ENCODE measurements at regions not wholly inside any gene's neighbourhood (a gene's known extent, or its start where the extent isn't known, plus 50 kb on each side); places are given as distances from the start of the nearest gene placed in this dataset.

- H3K36me3 Mint-ChIP-seq (ENCODE audit: unreplicated experiment), result no peaks in the 10 kb centered on the region
- peaks cover 5% of the 10 kb centered on the region for H3K9me3 Mint-ChIP-seq (ENCODE audit: unreplicated experiment)
- TF ChIP-seq, protein P1, sequence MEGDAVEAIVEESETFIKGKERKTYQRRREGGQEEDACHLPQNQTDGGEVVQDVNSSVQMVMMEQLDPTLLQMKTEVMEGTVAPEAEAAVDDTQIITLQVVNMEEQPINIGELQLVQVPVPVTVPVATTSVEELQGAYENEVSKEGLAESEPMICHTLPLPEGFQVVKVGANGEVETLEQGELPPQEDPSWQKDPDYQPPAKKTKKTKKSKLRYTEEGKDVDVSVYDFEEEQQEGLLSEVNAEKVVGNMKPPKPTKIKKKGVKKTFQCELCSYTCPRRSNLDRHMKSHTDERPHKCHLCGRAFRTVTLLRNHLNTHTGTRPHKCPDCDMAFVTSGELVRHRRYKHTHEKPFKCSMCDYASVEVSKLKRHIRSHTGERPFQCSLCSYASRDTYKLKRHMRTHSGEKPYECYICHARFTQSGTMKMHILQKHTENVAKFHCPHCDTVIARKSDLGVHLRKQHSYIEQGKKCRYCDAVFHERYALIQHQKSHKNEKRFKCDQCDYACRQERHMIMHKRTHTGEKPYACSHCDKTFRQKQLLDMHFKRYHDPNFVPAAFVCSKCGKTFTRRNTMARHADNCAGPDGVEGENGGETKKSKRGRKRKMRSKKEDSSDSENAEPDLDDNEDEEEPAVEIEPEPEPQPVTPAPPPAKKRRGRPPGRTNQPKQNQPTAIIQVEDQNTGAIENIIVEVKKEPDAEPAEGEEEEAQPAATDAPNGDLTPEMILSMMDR (IDR thresholded peaks at IDR 0.05), result no peak
- H3K4me1 Mint-ChIP-seq (ENCODE audit: unreplicated experiment), result no peaks in the 10 kb centered on the region
- H3K4me3 Mint-ChIP-seq (ENCODE audit: unreplicated experiment), result no peak overlapping the region
- no peak overlapping the region for H3K27ac Mint-ChIP-seq (ENCODE audit: unreplicated experiment)
- DNase-seq (ENCODE audit: extremely low spot score, unreplicated experiment), result no peak
- H3K27me3 Mint-ChIP-seq (ENCODE audit: unreplicated experiment), result no peaks in the 10 kb centered on the region
Measured at GRCh38 chr2:67516362-67516761, 119.2 kb downstream of the ETAA1 start.

DNA sequence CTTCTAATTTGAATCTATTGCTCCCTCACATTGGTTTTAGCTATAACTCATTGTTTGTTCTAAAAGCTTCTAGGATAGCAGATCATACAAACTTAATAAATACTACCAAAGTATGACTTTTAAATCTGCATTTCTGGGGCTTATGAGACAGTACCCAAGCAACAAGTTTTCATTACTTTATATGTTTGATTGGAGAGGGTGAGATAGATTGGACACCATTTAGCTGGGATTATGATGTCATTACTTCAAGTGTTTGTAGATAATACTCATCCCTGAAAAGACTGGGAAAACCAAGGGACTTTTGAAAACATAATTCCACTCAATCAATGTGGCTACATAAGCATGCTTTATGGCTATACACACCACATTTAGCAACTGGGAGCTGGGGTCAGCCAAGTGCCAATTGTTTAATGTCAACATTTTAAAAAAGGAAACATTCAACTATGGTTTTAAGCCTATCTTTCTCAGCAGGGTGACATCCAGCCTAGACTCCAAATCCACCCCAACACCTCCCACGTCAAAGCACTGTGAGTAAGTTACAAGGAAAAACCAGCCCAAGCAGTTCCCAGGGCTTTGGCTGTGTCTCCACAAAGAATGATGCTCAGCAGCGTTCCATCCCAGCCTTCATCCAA lies 119.9 kb downstream of the ETAA1 start:
- TF ChIP-seq, protein P1 (IDR thresholded peaks at IDR 0.05), result no peak
- Mint-ChIP-seq H3K36me3 (ENCODE audit: unreplicated experiment) (no peaks in the 10 kb centered on the region), H3K4me1 (ENCODE audit: unreplicated experiment) (no peaks in the 10 kb centered on the region), H3K27me3 (ENCODE audit: unreplicated experiment) (no peaks in the 10 kb centered on the region), H3K4me3 (ENCODE audit: unreplicated experiment) (no peak overlapping the region), H3K27ac (ENCODE audit: unreplicated experiment) (no peak overlapping the region), H3K9me3 (ENCODE audit: unreplicated experiment) (peaks cover 5% of the 10 kb centered on the region)
- no peak for DNase-seq (ENCODE audit: extremely low spot score, unreplicated experiment)

GRCh38 chr2:67522148-67522547 lies 125.0 kb downstream of the ETAA1 start:
- TF ChIP-seq, protein P1 (IDR thresholded peaks at IDR 0.05), result no peak
- no peak for DNase-seq (ENCODE audit: extremely low spot score, unreplicated experiment)
- no peak overlapping the region for H3K4me3 Mint-ChIP-seq (ENCODE audit: unreplicated experiment)
- H3K27me3 Mint-ChIP-seq (ENCODE audit: unreplicated experiment), result no peaks in the 10 kb centered on the region
- peaks cover 1% of the 10 kb centered on the region for H3K4me1 Mint-ChIP-seq (ENCODE audit: unreplicated experiment)
- no peaks in the 10 kb centered on the region for H3K9me3 Mint-ChIP-seq (ENCODE audit: unreplicated experiment)
- no peaks in the 10 kb centered on the region for H3K36me3 Mint-ChIP-seq (ENCODE audit: unreplicated experiment)
- no peak overlapping the region for H3K27ac Mint-ChIP-seq (ENCODE audit: unreplicated experiment)

- H3K9me3 Mint-ChIP-seq (ENCODE audit: unreplicated experiment), result no peaks in the 10 kb centered on the region
- H3K4me3 Mint-ChIP-seq (ENCODE audit: unreplicated experiment), result no peak overlapping the region
- no peaks in the 10 kb centered on the region for H3K27me3 Mint-ChIP-seq (ENCODE audit: unreplicated experiment)
- no peak overlapping the region for H3K27ac Mint-ChIP-seq (ENCODE audit: unreplicated experiment)
- H3K36me3 Mint-ChIP-seq (ENCODE audit: unreplicated experiment), result no peaks in the 10 kb centered on the region
- DNase-seq (ENCODE audit: extremely low spot score, unreplicated experiment), result no peak
- peaks cover 1% of the 10 kb centered on the region for H3K4me1 Mint-ChIP-seq (ENCODE audit: unreplicated experiment)
- TF ChIP-seq, protein P1 (IDR thresholded peaks at IDR 0.05), result no peak
Measured at GRCh38 chr2:67524213-67524612, 127.1 kb downstream of the ETAA1 start.

DNA sequence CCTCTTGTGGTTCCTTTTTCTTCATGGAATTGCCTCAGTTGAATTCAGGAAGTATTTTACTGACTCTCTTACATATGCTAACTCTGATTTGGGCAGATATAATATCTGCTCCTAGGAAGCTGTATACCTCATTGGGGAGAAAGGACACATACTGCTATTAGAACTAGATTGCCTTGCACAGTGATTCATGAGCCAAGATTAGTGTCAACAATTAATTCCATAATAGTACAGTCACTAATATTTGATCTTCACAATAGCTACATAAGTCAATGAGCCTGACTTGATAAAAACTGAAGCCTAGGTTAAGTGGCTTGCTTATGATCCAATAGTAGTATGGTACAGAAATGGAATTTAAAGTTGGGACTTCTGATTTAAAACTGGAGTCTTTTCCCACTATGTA lies 127.6 kb downstream of the ETAA1 start:
- Mint-ChIP-seq H3K27ac (ENCODE audit: unreplicated experiment) (no peak overlapping the region), H3K36me3 (ENCODE audit: unreplicated experiment) (no peaks in the 10 kb centered on the region), H3K4me3 (ENCODE audit: unreplicated experiment) (no peak overlapping the region), H3K27me3 (ENCODE audit: unreplicated experiment) (no peaks in the 10 kb centered on the region), H3K4me1 (ENCODE audit: unreplicated experiment) (peaks cover 1% of the 10 kb centered on the region), H3K9me3 (ENCODE audit: unreplicated experiment) (no peaks in the 10 kb centered on the region)
- no peak for DNase-seq (ENCODE audit: extremely low spot score, unreplicated experiment)
- TF ChIP-seq, protein P1 (IDR thresholded peaks at IDR 0.05), result no peak

All from osteocyte (in vitro differentiated cells).